H9 (cell line): ENCODE measurements at regions not wholly inside any gene's neighbourhood (a gene's known extent, or its start where the extent isn't known, plus 50 kb on each side); places are given as distances from the start of the nearest gene placed in this dataset.

Experiments used
- DNase-seq: peaks from one replicate; pipeline ENCODE4 v3.0.0-alpha.2; 2017
- H2AFZ ChIP-seq: one replicate; pipeline ENCODE4 v1.6.1; 2013; ENCODE audit warnings: mild to moderate bottlenecking, low read length, control low read depth, moderate library complexity
- H2AK5ac ChIP-seq: 2 replicates; pipeline ENCODE4 v1.6.1; 2013; ENCODE audit warnings: low read length, control low read depth, mixed read lengths; ENCODE audit not compliant: insufficient read length
- H2BK120ac ChIP-seq: one replicate; pipeline ENCODE4 v1.6.1; 2013; ENCODE audit warnings: low read depth, mild to moderate bottlenecking, low read length, control low read depth, inconsistent platforms; ENCODE audit not compliant: poor library complexity, severe bottlenecking
- H2BK12ac ChIP-seq: 2 replicates; pipeline ENCODE4 v1.6.1; 2013; ENCODE audit warnings: low read length, control low read depth, mixed read lengths, low read depth; ENCODE audit not compliant: insufficient read length
- H2BK15ac ChIP-seq: 2 replicates; pipeline ENCODE4 v1.6.1; 2013; ENCODE audit warnings: low read depth, low read length, control low read depth
- H2BK20ac ChIP-seq: one replicate; pipeline ENCODE4 v1.6.1; 2013; ENCODE audit warnings: low read depth, mild to moderate bottlenecking, low read length, control low read depth, inconsistent platforms; ENCODE audit not compliant: poor library complexity, severe bottlenecking
- H2BK5ac ChIP-seq: 2 replicates; pipeline ENCODE4 v1.6.1; 2013; ENCODE audit warnings: low read length, control low read depth, mixed read lengths; ENCODE audit not compliant: insufficient read length
- H3K14ac ChIP-seq: 2 replicates; pipeline ENCODE4 v1.6.1; 2013; ENCODE audit warnings: low read length, control low read depth; ENCODE audit not compliant: insufficient read depth
- H3K18ac ChIP-seq: 2 replicates; pipeline ENCODE4 v1.6.1; 2013; ENCODE audit warnings: low read depth, mild to moderate bottlenecking, mixed read lengths, low read length, control low read depth; ENCODE audit not compliant: insufficient read length
- H3K23ac ChIP-seq: 2 replicates; pipeline ENCODE4 v1.6.1; 2013; ENCODE audit warnings: low read length, control low read depth, mixed read lengths, low read depth; ENCODE audit not compliant: insufficient read length
- H3K23me2 ChIP-seq: 2 replicates; pipeline ENCODE4 v1.6.1; 2013; ENCODE audit warnings: low read depth, mild to moderate bottlenecking, mixed read lengths, low read length, control low read depth; ENCODE audit not compliant: insufficient read length, poor library complexity, severe bottlenecking
- H3K27ac ChIP-seq: 2 replicates; pipeline ENCODE4 v1.5.1; 2013; ENCODE audit warnings: low read length, control low read depth, mixed read lengths, low read depth; ENCODE audit not compliant: insufficient read length
- H3K27me3 ChIP-seq: 2 replicates; pipeline ENCODE4 v1.6.1; 2013; ENCODE audit warnings: low read length, control low read depth, inconsistent platforms; ENCODE audit not compliant: insufficient read depth
- H3K4ac ChIP-seq: 2 replicates; pipeline ENCODE4 v1.6.1; 2013; ENCODE audit warnings: low read depth, mild to moderate bottlenecking, control low read depth, inconsistent platforms, low read length, moderate library complexity
- H3K4me1 ChIP-seq: 2 replicates; pipeline ENCODE4 v1.6.1; 2013; ENCODE audit warnings: low read length, control low read depth, inconsistent platforms; ENCODE audit not compliant: insufficient read depth
- H3K4me2 ChIP-seq: 2 replicates; pipeline ENCODE4 v1.6.1; 2013; ENCODE audit warnings: low read length, control low read depth, mixed read lengths; ENCODE audit not compliant: insufficient read length, insufficient read depth
- H3K56ac ChIP-seq: 2 replicates; pipeline ENCODE4 v1.6.1; 2013; ENCODE audit warnings: low read depth, mild to moderate bottlenecking, mixed read lengths, low read length, control low read depth; ENCODE audit not compliant: insufficient read length
- H3K79me1 ChIP-seq: 2 replicates; pipeline ENCODE4 v1.6.1; 2013; ENCODE audit warnings: low read depth, mild to moderate bottlenecking, moderate library complexity, low read length, control low read depth, inconsistent platforms; ENCODE audit not compliant: insufficient read depth, poor library complexity, severe bottlenecking
- H3K79me2 ChIP-seq: 2 replicates; pipeline ENCODE4 v1.6.1; 2013; ENCODE audit warnings: low read length, control low read depth, inconsistent platforms; ENCODE audit not compliant: insufficient read depth
- H3K9ac ChIP-seq: 2 replicates; pipeline ENCODE4 v1.6.1; 2013; ENCODE audit warnings: low read length, control low read depth, mixed read lengths; ENCODE audit not compliant: insufficient read length; ENCODE audit errors: extremely low read depth
- H3K9me3 ChIP-seq: one replicate; pipeline ENCODE4 v1.6.1; 2013; ENCODE audit warnings: low read depth, low read length, inconsistent platforms; ENCODE audit not compliant: control insufficient read depth
- H3T11ph ChIP-seq: one replicate; pipeline ENCODE4 v1.6.1; 2013; ENCODE audit warnings: mild to moderate bottlenecking, low read length, control low read depth, inconsistent platforms
- H4K20me1 ChIP-seq: one replicate; pipeline ENCODE4 v1.6.1; 2013; ENCODE audit not compliant: control insufficient read depth, insufficient read length, insufficient read depth
- H4K5ac ChIP-seq: 2 replicates; pipeline ENCODE4 v1.6.1; 2013; ENCODE audit warnings: low read depth, mild to moderate bottlenecking, mixed read lengths, low read length, control low read depth; ENCODE audit not compliant: insufficient read length
- H4K8ac ChIP-seq: replicated peaks from 2 replicates; pipeline ENCODE4 v1.6.1; 2013; ENCODE audit warnings: low read length, control low read depth, mixed read lengths, low read depth; ENCODE audit not compliant: insufficient read length
- H4K91ac ChIP-seq: 2 replicates; pipeline ENCODE4 v1.6.1; 2013; ENCODE audit warnings: low read depth, mild to moderate bottlenecking, moderate library complexity, mixed read lengths, low read length, control low read depth; ENCODE audit not compliant: insufficient read length
- H3K27ac Mint-ChIP-seq, 3 experiments: 2 replicates in 2 of 3; 3 replicates in 1 of 3; pipeline ENCODE4 v1.8.0; 2020 to 2021; ENCODE audit warnings: mixed read lengths in 3 of 3, mild to moderate bottlenecking in 1 of 3, moderate library complexity in 1 of 3
- H3K27me3 Mint-ChIP-seq: 2 replicates; pipeline ENCODE4 v1.8.0; 2021; ENCODE audit warnings: low read depth, mild to moderate bottlenecking, moderate library complexity, mixed read lengths
- H3K36me3 Mint-ChIP-seq, 3 experiments: 2 replicates in 2 of 3; 3 replicates in 1 of 3; pipeline ENCODE4 v1.8.0; 2020 to 2021; ENCODE audit warnings: low read depth in 3 of 3, mixed read lengths in 3 of 3; ENCODE audit not compliant: insufficient read depth in 1 of 3
- H3K4me1 Mint-ChIP-seq, 2 experiments: 2 replicates each; pipeline ENCODE4 v1.8.0; 2020; ENCODE audit warnings: mixed read lengths in 2 of 2
- H3K4me3 Mint-ChIP-seq, 2 experiments: 2 replicates in 1 of 2; 3 replicates in 1 of 2; pipeline ENCODE4 v1.8.0; 2020 to 2021; ENCODE audit warnings: mild to moderate bottlenecking in 2 of 2, mixed read lengths in 2 of 2, moderate library complexity in 1 of 2
- H3K9me3 Mint-ChIP-seq, 2 experiments: 2 replicates in 1 of 2; 3 replicates in 1 of 2; pipeline ENCODE4 v1.8.0; 2020; ENCODE audit warnings: mild to moderate bottlenecking in 2 of 2, mixed read lengths in 2 of 2, moderate library complexity in 1 of 2
- WGBS: extraction: QIAGEN DNeasy Blood & Tissue Kit; methylation state at CpG from one replicate; pipeline ENCODE4 v1.1.7; 2013; ENCODE audit warnings: missing lambda C conversion rate, low lambda C conversion rate, mixed read lengths; ENCODE audit not compliant: insufficient read length; ENCODE audit errors: extremely low coverage; 5-methylcytosine and 5-hydroxymethylcytosine counted together
- TF ChIP-seq, protein P1 (sequence below): fragments of 200-600 bp; sonication (generic); conservative IDR thresholded peaks from 3 replicates; pipeline ENCODE4 v1.8.0; 2021; ENCODE audit warnings: antibody characterized with exemption, mild to moderate bottlenecking

DNA sequence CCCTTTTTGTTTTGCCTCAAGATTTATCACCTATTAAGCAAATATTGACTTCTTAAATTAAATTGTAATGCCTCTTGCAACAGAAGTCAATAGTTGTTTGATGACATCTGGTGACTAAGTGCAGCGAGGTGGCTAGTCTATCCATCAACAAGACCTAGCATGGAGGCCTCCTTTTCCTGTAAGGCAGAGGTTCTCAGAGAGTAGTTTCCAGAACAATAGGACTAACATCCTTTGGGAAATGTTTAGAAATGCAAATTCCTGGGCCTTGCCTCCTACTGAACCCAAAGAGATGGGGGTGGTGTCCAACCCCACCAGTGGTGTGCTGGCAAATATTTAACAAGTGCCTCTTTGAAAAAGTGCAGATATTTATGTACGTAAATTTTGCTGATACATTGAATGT lies 143.7 kb downstream of the SCP2D1 start:
- no peak overlapping the region for H3K27ac ChIP-seq
- DNase-seq, result no peak
- Mint-ChIP-seq H3K4me3 (no peak overlapping the region), H3K9me3 (peaks cover 0 to 6% of the 10 kb centered on the region in 2 experiments; a peak in 4 of 5 replicates), H3K27me3 (no peaks in the 10 kb centered on the region), H3K36me3 (no peaks in the 10 kb centered on the region; a peak in 1 of 7 replicates), H3K4me1 (peaks cover 16 to 20% of the 10 kb centered on the region in 2 experiments), H3K27ac (no peak overlapping the region)
- H3K4me1 ChIP-seq, result peaks cover 7% of the 10 kb centered on the region; the same call in 1 of the 2 replicates
- no peak overlapping the region for H3T11ph ChIP-seq
- H3K79me2 ChIP-seq, result no peaks in the 10 kb centered on the region
- H4K91ac ChIP-seq, result no peak overlapping the region
- H3K23ac ChIP-seq, result no peak overlapping the region
- no peak overlapping the region for H2BK15ac ChIP-seq
- no peak overlapping the region for H2BK120ac ChIP-seq
- no peak overlapping the region for H3K56ac ChIP-seq
- no peaks in the 10 kb centered on the region for H4K20me1 ChIP-seq
- WGBS, result no CpG with 5 or more reads among the region's 2 CpGs
- H3K18ac ChIP-seq, result no peak overlapping the region
- no peak overlapping the region for H4K8ac ChIP-seq
- H3K9me3 ChIP-seq, result no peaks in the 10 kb centered on the region
- TF ChIP-seq, protein P1, sequence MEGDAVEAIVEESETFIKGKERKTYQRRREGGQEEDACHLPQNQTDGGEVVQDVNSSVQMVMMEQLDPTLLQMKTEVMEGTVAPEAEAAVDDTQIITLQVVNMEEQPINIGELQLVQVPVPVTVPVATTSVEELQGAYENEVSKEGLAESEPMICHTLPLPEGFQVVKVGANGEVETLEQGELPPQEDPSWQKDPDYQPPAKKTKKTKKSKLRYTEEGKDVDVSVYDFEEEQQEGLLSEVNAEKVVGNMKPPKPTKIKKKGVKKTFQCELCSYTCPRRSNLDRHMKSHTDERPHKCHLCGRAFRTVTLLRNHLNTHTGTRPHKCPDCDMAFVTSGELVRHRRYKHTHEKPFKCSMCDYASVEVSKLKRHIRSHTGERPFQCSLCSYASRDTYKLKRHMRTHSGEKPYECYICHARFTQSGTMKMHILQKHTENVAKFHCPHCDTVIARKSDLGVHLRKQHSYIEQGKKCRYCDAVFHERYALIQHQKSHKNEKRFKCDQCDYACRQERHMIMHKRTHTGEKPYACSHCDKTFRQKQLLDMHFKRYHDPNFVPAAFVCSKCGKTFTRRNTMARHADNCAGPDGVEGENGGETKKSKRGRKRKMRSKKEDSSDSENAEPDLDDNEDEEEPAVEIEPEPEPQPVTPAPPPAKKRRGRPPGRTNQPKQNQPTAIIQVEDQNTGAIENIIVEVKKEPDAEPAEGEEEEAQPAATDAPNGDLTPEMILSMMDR, result no peak
- no peak overlapping the region for H2AK5ac ChIP-seq
- H2BK12ac ChIP-seq, result no peak overlapping the region
- no peak overlapping the region for H2BK20ac ChIP-seq
- H3K14ac ChIP-seq, result no peak overlapping the region
- no peak overlapping the region for H3K9ac ChIP-seq
- no peak overlapping the region for H3K4ac ChIP-seq
- H3K4me2 ChIP-seq, result no peak overlapping the region
- H2BK5ac ChIP-seq, result no peak overlapping the region
- H2AFZ ChIP-seq, result no peak overlapping the region
- no peaks in the 10 kb centered on the region for H3K27me3 ChIP-seq
- no peak overlapping the region for H4K5ac ChIP-seq
- no peaks in the 10 kb centered on the region for H3K23me2 ChIP-seq
- no peaks in the 10 kb centered on the region for H3K79me1 ChIP-seq
